ENCODE measurements at regions not wholly inside any gene's neighbourhood (a gene's known extent, or its start where the extent isn't known, plus 50 kb on each side); places are given as distances from the start of the nearest gene placed in this dataset.
A peak's percentile ranks its signal among the peaks of the same experiment; 100 is the strongest.

DNA sequence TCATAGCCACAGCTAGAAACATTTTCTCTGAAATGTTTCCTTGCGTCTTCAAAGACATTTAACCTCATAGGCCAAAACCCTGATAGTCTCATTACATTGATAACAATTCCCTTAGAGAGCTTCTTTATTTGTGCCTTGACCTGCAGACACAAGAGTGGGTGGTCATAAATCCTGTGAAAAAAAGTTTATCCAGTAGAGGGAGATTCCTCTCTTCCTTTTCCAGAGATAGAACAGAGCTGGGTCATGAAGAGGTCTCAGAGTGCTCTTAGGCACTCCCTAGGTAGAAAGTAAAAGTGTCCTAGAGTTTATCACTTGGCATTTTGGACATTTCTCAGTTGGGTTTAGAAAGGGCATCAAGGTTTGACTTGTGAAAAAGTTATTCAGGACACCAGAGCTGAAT, 426.1 kb downstream of the NUF2 start:
- Histone ChIP-seq H2AFZ (ENCODE audit: low read depth, low read length) (no peak overlapping the region), H3K27me3 (ENCODE audit: insufficient read depth, low read length) (no peaks in the 10 kb centered on the region), H3K79me2 (ENCODE audit: insufficient read depth, low read length) (no peaks in the 10 kb centered on the region), H3K9me3 (ENCODE audit: insufficient read depth, low read depth, low read length) (no peaks in the 10 kb centered on the region), H3K27ac (ENCODE audit: low read depth, low read length) (no peak overlapping the region), H3K4me3 (ENCODE audit: insufficient read depth, low read depth, low read length) (no peak overlapping the region), H4K20me1 (ENCODE audit: insufficient read depth, low read length) (no peaks in the 10 kb centered on the region), H3K9ac (ENCODE audit: low read length) (no peak overlapping the region), H3K4me1 (ENCODE audit: insufficient read depth, low read length) (no peaks in the 10 kb centered on the region), H3K4me2 (ENCODE audit: low read length) (no peak overlapping the region), H3K36me3 (ENCODE audit: insufficient read depth, low read length) (no peaks in the 10 kb centered on the region)
- Mint-ChIP-seq H3K36me3 (ENCODE audit: low read depth, unreplicated experiment) (no peaks in the 10 kb centered on the region), H3K9me3 (ENCODE audit: unreplicated experiment) (no peaks in the 10 kb centered on the region), H3K4me1 (ENCODE audit: low read depth, unreplicated experiment) (no peaks in the 10 kb centered on the region), H3K27me3 (ENCODE audit: low read depth, unreplicated experiment) (no peaks in the 10 kb centered on the region), H3K27ac (ENCODE audit: unreplicated experiment) (no peak overlapping the region), H3K4me3 (ENCODE audit: unreplicated experiment) (no peak overlapping the region)
- DNase-seq (ENCODE audit: low read depth), result no peak
- no peak for TF ChIP-seq EZH2 (IDR thresholded peaks at IDR 0.05; ENCODE audit: insufficient read depth, low read length)
- TF ChIP-seq, protein P1, sequence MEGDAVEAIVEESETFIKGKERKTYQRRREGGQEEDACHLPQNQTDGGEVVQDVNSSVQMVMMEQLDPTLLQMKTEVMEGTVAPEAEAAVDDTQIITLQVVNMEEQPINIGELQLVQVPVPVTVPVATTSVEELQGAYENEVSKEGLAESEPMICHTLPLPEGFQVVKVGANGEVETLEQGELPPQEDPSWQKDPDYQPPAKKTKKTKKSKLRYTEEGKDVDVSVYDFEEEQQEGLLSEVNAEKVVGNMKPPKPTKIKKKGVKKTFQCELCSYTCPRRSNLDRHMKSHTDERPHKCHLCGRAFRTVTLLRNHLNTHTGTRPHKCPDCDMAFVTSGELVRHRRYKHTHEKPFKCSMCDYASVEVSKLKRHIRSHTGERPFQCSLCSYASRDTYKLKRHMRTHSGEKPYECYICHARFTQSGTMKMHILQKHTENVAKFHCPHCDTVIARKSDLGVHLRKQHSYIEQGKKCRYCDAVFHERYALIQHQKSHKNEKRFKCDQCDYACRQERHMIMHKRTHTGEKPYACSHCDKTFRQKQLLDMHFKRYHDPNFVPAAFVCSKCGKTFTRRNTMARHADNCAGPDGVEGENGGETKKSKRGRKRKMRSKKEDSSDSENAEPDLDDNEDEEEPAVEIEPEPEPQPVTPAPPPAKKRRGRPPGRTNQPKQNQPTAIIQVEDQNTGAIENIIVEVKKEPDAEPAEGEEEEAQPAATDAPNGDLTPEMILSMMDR (IDR thresholded peaks at IDR 0.05; ENCODE audit: insufficient read depth, low read depth, low read length), result no peak
- FAIRE-seq, result no peak

DNA sequence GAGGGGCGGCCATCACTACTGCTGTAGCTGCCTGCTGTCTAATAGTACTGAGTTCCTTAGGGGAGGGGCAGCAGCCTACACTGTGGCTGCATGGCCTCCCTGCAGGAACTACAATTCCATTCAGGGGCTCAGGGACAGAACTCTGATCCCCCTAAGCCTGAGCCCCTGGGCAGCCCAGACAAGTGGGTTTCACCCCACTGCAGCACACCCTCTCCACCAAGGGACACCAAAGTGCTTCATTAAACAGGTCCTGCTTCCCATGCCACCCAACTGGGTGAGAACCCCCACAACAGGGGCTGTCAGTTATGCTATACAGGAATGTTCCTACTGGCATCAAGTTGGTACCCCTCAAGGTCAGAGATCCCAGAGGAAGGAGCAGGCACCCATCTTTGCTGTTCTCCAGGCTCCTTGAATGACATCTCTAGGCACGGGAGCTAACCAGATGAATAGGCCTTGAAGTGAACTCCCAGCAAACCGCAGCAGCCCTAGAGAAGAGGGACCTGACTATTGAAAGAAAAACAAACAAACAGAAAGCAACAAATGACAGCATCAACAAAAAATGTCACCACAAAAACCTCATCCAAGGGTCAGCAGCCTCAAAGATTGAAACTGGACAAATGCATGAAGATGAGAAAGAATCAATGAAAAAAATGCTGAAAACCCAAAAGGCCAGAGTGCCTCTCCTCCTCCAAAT, 437.4 kb downstream of the NUF2 start:
- Histone ChIP-seq H3K27ac (ENCODE audit: low read depth, low read length) (no peak overlapping the region), H2AFZ (ENCODE audit: low read depth, low read length) (no peak overlapping the region), H3K4me3 (ENCODE audit: insufficient read depth, low read depth, low read length) (no peak overlapping the region), H3K79me2 (ENCODE audit: insufficient read depth, low read length) (no peaks in the 10 kb centered on the region), H3K9me3 (ENCODE audit: insufficient read depth, low read depth, low read length) (peaks cover 2% of the 10 kb centered on the region), H3K27me3 (ENCODE audit: insufficient read depth, low read length) (no peaks in the 10 kb centered on the region), H3K4me2 (ENCODE audit: low read length) (no peak overlapping the region), H4K20me1 (ENCODE audit: insufficient read depth, low read length) (no peaks in the 10 kb centered on the region), H3K4me1 (ENCODE audit: insufficient read depth, low read length) (no peaks in the 10 kb centered on the region), H3K9ac (ENCODE audit: low read length) (no peak overlapping the region), H3K36me3 (ENCODE audit: insufficient read depth, low read length) (no peaks in the 10 kb centered on the region)
- no peak for TF ChIP-seq EZH2 (IDR thresholded peaks at IDR 0.05; ENCODE audit: insufficient read depth, low read length)
- TF ChIP-seq, protein P1 (IDR thresholded peaks at IDR 0.05; ENCODE audit: insufficient read depth, low read depth, low read length), result no peak
- Mint-ChIP-seq H3K9me3 (ENCODE audit: unreplicated experiment) (peaks cover 12% of the 10 kb centered on the region), H3K27ac (ENCODE audit: unreplicated experiment) (no peak overlapping the region), H3K27me3 (ENCODE audit: low read depth, unreplicated experiment) (no peaks in the 10 kb centered on the region), H3K36me3 (ENCODE audit: low read depth, unreplicated experiment) (no peaks in the 10 kb centered on the region), H3K4me1 (ENCODE audit: low read depth, unreplicated experiment) (no peaks in the 10 kb centered on the region), H3K4me3 (ENCODE audit: unreplicated experiment) (no peak overlapping the region)
- DNase-seq (ENCODE audit: low read depth) (peak; percentile 44), FAIRE-seq (no peak)

GRCh38 chr1:163761898-163762297, 440.1 kb downstream of the NUF2 start:
- Histone ChIP-seq H4K20me1 (ENCODE audit: insufficient read depth, low read length) (no peaks in the 10 kb centered on the region), H3K27me3 (ENCODE audit: insufficient read depth, low read length) (no peaks in the 10 kb centered on the region), H3K9ac (ENCODE audit: low read length) (no peak overlapping the region), H2AFZ (ENCODE audit: low read depth, low read length) (no peak overlapping the region), H3K27ac (ENCODE audit: low read depth, low read length) (no peak overlapping the region), H3K4me2 (ENCODE audit: low read length) (no peak overlapping the region), H3K4me3 (ENCODE audit: insufficient read depth, low read depth, low read length) (no peak overlapping the region), H3K79me2 (ENCODE audit: insufficient read depth, low read length) (no peaks in the 10 kb centered on the region), H3K36me3 (ENCODE audit: insufficient read depth, low read length) (no peaks in the 10 kb centered on the region), H3K4me1 (ENCODE audit: insufficient read depth, low read length) (no peaks in the 10 kb centered on the region), H3K9me3 (ENCODE audit: insufficient read depth, low read depth, low read length) (peaks cover 4% of the 10 kb centered on the region)
- Mint-ChIP-seq H3K4me3 (ENCODE audit: unreplicated experiment) (no peak overlapping the region), H3K9me3 (ENCODE audit: unreplicated experiment) (peaks cover 5% of the 10 kb centered on the region), H3K4me1 (ENCODE audit: low read depth, unreplicated experiment) (no peaks in the 10 kb centered on the region), H3K36me3 (ENCODE audit: low read depth, unreplicated experiment) (no peaks in the 10 kb centered on the region), H3K27ac (ENCODE audit: unreplicated experiment) (no peak overlapping the region), H3K27me3 (ENCODE audit: low read depth, unreplicated experiment) (no peaks in the 10 kb centered on the region)
- FAIRE-seq, result no peak
- TF ChIP-seq EZH2 (IDR thresholded peaks at IDR 0.05; ENCODE audit: insufficient read depth, low read length), result no peak
- TF ChIP-seq, protein P1 (IDR thresholded peaks at IDR 0.05; ENCODE audit: insufficient read depth, low read depth, low read length), result no peak
- no peak for DNase-seq (ENCODE audit: low read depth)

All from astrocyte (in vitro differentiated cells and primary cell).